K562 (cell line): ENCODE measurements at regions not wholly inside any gene's neighbourhood (a gene's known extent, or its start where the extent isn't known, plus 50 kb on each side); places are given as distances from the start of the nearest gene placed in this dataset.

Experiments used
- ATAC-seq: fragments of 200-7000 bp; cut with Tn5 transposase; 3 replicates; pipeline ENCODE4 v1.9.1; 2020; ENCODE audit warnings: moderate library complexity
- BruUV-seq: library from RNA; stranded (reverse); fragments of 400-500 nt; replicated peaks from 2 replicates; lab custom pipeline; 2021; lab: Mats Ljungman, UMichigan
- CTCF ChIA-PET: fragments of 300-600 bp; formaldehyde crosslinking; extraction: SDS; loops from one replicate; lab custom pipeline; 2021; ENCODE audit warnings: low intra/inter-chr PET ratio; lab: Yijun Ruan, JAX
- POLR2A ChIA-PET: fragments of 300-600, 350-650 bp; sonication (Branson Sonifier 250); formaldehyde crosslinking; extraction: SDS; loops from one replicate; lab custom pipeline; 2021; ENCODE audit warnings: antibody characterized with exemption, inconsistent platforms; lab: Yijun Ruan, JAX
- DNase-seq, 4 experiments: peaks; one replicate each; pipeline versions ENCODE4 v3.0.0 to v3.0.0-alpha.2; 2011 to 2018; ENCODE audit warnings: low spot score in 3 of 4, mixed read lengths in 3 of 4; ENCODE audit errors: extremely low read depth in 1 of 4
- FAIRE-seq: peaks from 2 replicates; lab custom pipeline; 2011; peaks lifted over from hg19 to GRCh38; lab: Jason Lieb, UNC
- H2AFZ ChIP-seq: 2 replicates; pipeline ENCODE4 v1.6.0; 2011; ENCODE audit warnings: low read depth, low read length, control low read depth, inconsistent platforms
- H3K27ac ChIP-seq: fragments of 200-600 bp; 3 replicates; pipeline ENCODE4 v1.8.0; 2011; ENCODE audit warnings: low read depth, mild to moderate bottlenecking, control low read depth, inconsistent platforms, low read length, moderate library complexity, mixed read lengths; ENCODE audit errors: extremely low read depth
- H3K27me3 ChIP-seq, 2 experiments: fragments of 300-600 bp in 1 of 2; 2 replicates in 1 of 2; 3 replicates in 1 of 2; pipeline versions ENCODE4 v1.6.0 to v1.8.0; 2011; ENCODE audit warnings: inconsistent platforms in 2 of 2, low read length in 2 of 2, mild to moderate bottlenecking in 1 of 2, mixed read lengths in 1 of 2, moderate library complexity in 1 of 2; ENCODE audit not compliant: control insufficient read depth in 2 of 2, insufficient read depth in 2 of 2
- H3K36me3 ChIP-seq: fragments of 300-600 bp; 3 replicates; pipeline ENCODE4 v1.8.0; 2011; ENCODE audit warnings: mild to moderate bottlenecking, low read length, inconsistent platforms; ENCODE audit not compliant: control insufficient read depth, insufficient read depth
- H3K4me1 ChIP-seq, 2 experiments: fragments of 200-600 bp in 1 of 2; replicated peaks in 1 of 2; 2 replicates in 1 of 2; 3 replicates in 1 of 2; pipeline versions ENCODE4 v1.5.1 to v1.8.0; 2011; ENCODE audit warnings: inconsistent platforms in 2 of 2, low read length in 2 of 2, mild to moderate bottlenecking in 1 of 2, mixed read lengths in 1 of 2, moderate library complexity in 1 of 2; ENCODE audit not compliant: control insufficient read depth in 2 of 2, insufficient read depth in 2 of 2
- H3K4me2 ChIP-seq: 2 replicates; pipeline ENCODE4 v1.6.1; 2011; ENCODE audit warnings: low read length, control low read depth, inconsistent platforms, mixed read lengths; ENCODE audit not compliant: insufficient read depth
- H3K4me3 ChIP-seq: fragments of 200-600 bp; sonication (generic), shearing (Covaris generic); 2 replicates; pipeline ENCODE4 v1.5.1; 2016; ENCODE audit warnings: control low read depth, inconsistent platforms
- H3K79me2 ChIP-seq: fragments of 200-600 bp; 3 replicates; pipeline ENCODE4 v1.8.0; 2011; ENCODE audit warnings: low read length, inconsistent platforms; ENCODE audit not compliant: control insufficient read depth, insufficient read depth
- H3K9ac ChIP-seq, 2 experiments: 2 replicates each; pipeline versions ENCODE4 v1.6.0 to v1.6.1; 2011; ENCODE audit warnings: low read depth in 2 of 2, low read length in 2 of 2, control low read depth in 1 of 2, inconsistent platforms in 1 of 2, mild to moderate bottlenecking in 1 of 2, mixed read lengths in 1 of 2; ENCODE audit not compliant: insufficient read depth in 1 of 2
- H3K9me1 ChIP-seq: one replicate; pipeline ENCODE4 v1.6.0; 2011; ENCODE audit warnings: inconsistent platforms, mild to moderate bottlenecking, low read length, moderate library complexity; ENCODE audit not compliant: control insufficient read depth, insufficient read depth
- H3K9me3 ChIP-seq: replicated peaks from 2 replicates; pipeline ENCODE4 v1.5.1; 2011; ENCODE audit warnings: low read depth, low read length, inconsistent platforms; ENCODE audit not compliant: control insufficient read depth, insufficient read depth
- H4K20me1 ChIP-seq: replicated peaks from 2 replicates; pipeline ENCODE4 v1.6.1; 2011; ENCODE audit warnings: low read length, inconsistent platforms, mixed read lengths; ENCODE audit not compliant: control insufficient read depth, insufficient read depth
- CC2D1A ChIP-seq: fragments of 450-650 bp; IDR thresholded peaks from 2 replicates; pipeline ENCODE4 v1.6.1; 2017; ENCODE audit warnings: mild to moderate bottlenecking
- CCNT2 ChIP-seq: IDR thresholded peaks from 2 replicates; pipeline ENCODE4 v1.6.1; 2011; ENCODE audit warnings: borderline replicate concordance, low read depth, mild to moderate bottlenecking, moderate library complexity, mixed read lengths, low read length; ENCODE audit not compliant: insufficient read length; ENCODE audit errors: extremely low read depth
- CHD1 ChIP-seq: fragments of 200-600 bp; sonication (generic); IDR thresholded peaks from one replicate; pipeline ENCODE4 v1.6.1; 2012; ENCODE audit warnings: mild to moderate bottlenecking, moderate library complexity, low read length, inconsistent platforms
- HES1 ChIP-seq: fragments of 450-650 bp; IDR thresholded peaks from 2 replicates; pipeline ENCODE4 v1.6.1; 2016; ENCODE audit warnings: low read depth, mild to moderate bottlenecking, moderate library complexity
- HLTF ChIP-seq: fragments of 450-650 bp; IDR thresholded peaks from 2 replicates; pipeline ENCODE4 v1.6.1; 2016
- KLF10 ChIP-seq: fragments of 250-450 bp; sonication (Bioruptor Pico); IDR thresholded peaks from 2 replicates; pipeline ENCODE4 v1.6.1; 2021; ENCODE audit warnings: matching md5 sums
- NCOA4 ChIP-seq: fragments of 450-650 bp; IDR thresholded peaks from 2 replicates; pipeline ENCODE4 v1.6.1; 2018; ENCODE audit warnings: mild to moderate bottlenecking; ENCODE audit not compliant: partially characterized antibody
- NFATC3 ChIP-seq: fragments of 450-650 bp; IDR thresholded peaks from 2 replicates; pipeline ENCODE4 v1.6.1; 2017; ENCODE audit warnings: mild to moderate bottlenecking
- NKRF ChIP-seq: fragments of 450-650 bp; IDR thresholded peaks from 2 replicates; pipeline ENCODE4 v1.6.1; 2016; ENCODE audit warnings: borderline replicate concordance
- RFX1 ChIP-seq: fragments of 450-650 bp; IDR thresholded peaks from 2 replicates; pipeline ENCODE4 v1.6.1; 2016; ENCODE audit warnings: mild to moderate bottlenecking, moderate library complexity
- SAFB ChIP-seq: fragments of 200-400 bp; formaldehyde crosslinking; IDR thresholded peaks from 2 replicates; pipeline ENCODE4 v1.6.1; 2017; ENCODE audit warnings: low read depth, low read length, borderline replicate concordance
- SOX6 ChIP-seq: fragments of 450-650 bp; IDR thresholded peaks from 2 replicates; pipeline ENCODE4 v1.6.1; 2014; ENCODE audit warnings: mild to moderate bottlenecking
- ZFX ChIP-seq: sonication (generic); formaldehyde crosslinking; IDR thresholded peaks from 2 replicates; pipeline ENCODE4 v1.8.0; 2022; ENCODE audit warnings: mild to moderate bottlenecking, missing genetic modification reagents, moderate library complexity
- ZNF184 ChIP-seq: sonication (generic); formaldehyde crosslinking; IDR thresholded peaks from 2 replicates; pipeline ENCODE4 v1.5.0; 2020; ENCODE audit warnings: missing genetic modification reagents
- ZNF311 ChIP-seq: fragments of 250-450 bp; sonication (Bioruptor Pico); IDR thresholded peaks from 2 replicates; pipeline ENCODE4 v1.4.0; 2020; ENCODE audit warnings: mild to moderate bottlenecking, moderate library complexity
- ZNF561 ChIP-seq: fragments of 450-650 bp; formaldehyde crosslinking; conservative IDR thresholded peaks from 2 replicates; pipeline ENCODE4 v1.4.0; 2020; ENCODE audit warnings: mild to moderate bottlenecking, moderate library complexity
- ZNF778 ChIP-seq: fragments of 450-650 bp; formaldehyde crosslinking; IDR thresholded peaks from 2 replicates; pipeline ENCODE4 v1.4.0; 2020; ENCODE audit warnings: mild to moderate bottlenecking, moderate library complexity
- ZZZ3 ChIP-seq: fragments of 450-650 bp; IDR thresholded peaks from 2 replicates; pipeline ENCODE4 v1.6.1; 2016; ENCODE audit warnings: antibody characterized with exemption, mild to moderate bottlenecking, moderate library complexity
- WGBS: fragments of 100-300 bp; shearing (Covaris generic); methylation state at CpG from one replicate; pipeline ENCODE4 v1.1.6; 2016; ENCODE audit warnings: low coverage, mixed read lengths; ENCODE audit not compliant: insufficient coverage; ENCODE audit errors: missing lambda C conversion rate; 5-methylcytosine and 5-hydroxymethylcytosine counted together
- in situ Hi-C: fragments of 300-500 bp; cut with MboI; formaldehyde crosslinking; loops from 4 replicates; pipeline ENCODE4 v1.15.0; 2018; ENCODE audit warnings: inconsistent platforms, mixed read lengths
- intact Hi-C: fragments of 100-400 bp; cut with micrococcal nuclease; formaldehyde crosslinking; loops from 2 replicates; pipeline ENCODE4 v1.14.2; 2022

- Histone ChIP-seq H3K9ac (no peak overlapping the region), H3K27ac (no peak overlapping the region), H3K36me3 (no peaks in the 10 kb centered on the region), H3K4me3 (no peak overlapping the region), H3K79me2 (no peaks in the 10 kb centered on the region), H3K27me3 (no peaks in the 10 kb centered on the region), H2AFZ (no peak overlapping the region), H3K4me2 (no peak overlapping the region), H3K4me1 (no peaks in the 10 kb centered on the region), H4K20me1 (no peaks in the 10 kb centered on the region), H3K9me1 (no peaks in the 10 kb centered on the region), H3K9me3 (no peaks in the 10 kb centered on the region)
- BruUV-seq, result no TSS peak
- no peak for ATAC-seq
- intact Hi-C loops, result no loop called here
- TF ChIP-seq KLF10 (CRISPR knock-in tag) (no peak), HLTF (no peak), SAFB (no peak), ZNF561 (CRISPR knock-in tag) (no peak), SOX6 (no peak), HES1 (no peak)
- DNase-seq, result no peak
- POLR2A ChIA-PET, result no interaction called here
- CTCF ChIA-PET, result no interaction called here
- WGBS, result under 1% methylated on average over 6 of the region's 6 CpGs
- no peak for FAIRE-seq
- in situ Hi-C loops, result no loop called here
Observed at GRCh38 chr4:62740296-62740695, 1540.2 kb downstream of the ADGRL3 start.

GRCh38 chr4:62717154-62717553, 1517.0 kb downstream of the ADGRL3 start:
- POLR2A ChIA-PET, result no interaction called here
- WGBS, result 0% methylated on average over 2 of the region's 2 CpGs
- Histone ChIP-seq H2AFZ (no peak overlapping the region), H3K9me3 (no peaks in the 10 kb centered on the region; the same call in none of the 2 replicates), H3K79me2 (no peaks in the 10 kb centered on the region), H3K36me3 (no peaks in the 10 kb centered on the region), H3K27ac (no peak overlapping the region), H4K20me1 (no peaks in the 10 kb centered on the region), H3K4me1 (no peaks in the 10 kb centered on the region), H3K27me3 (no peaks in the 10 kb centered on the region), H3K4me2 (no peak overlapping the region), H3K4me3 (no peak overlapping the region), H3K9me1 (no peaks in the 10 kb centered on the region), H3K9ac (no peak overlapping the region)
- in situ Hi-C loops, result no loop called here
- no peak for FAIRE-seq
- BruUV-seq, result no TSS peak
- no peak for ATAC-seq
- CTCF ChIA-PET, result no interaction called here
- no peak for DNase-seq
- intact Hi-C loops, result no loop called here
- TF ChIP-seq RFX1 (no peak), ZZZ3 (no peak), NKRF (no peak), ZNF311 (CRISPR knock-in tag) (no peak), ZFX (no peak), ZNF778 (CRISPR knock-in tag) (no peak), CHD1 (no peak), NCOA4 (no peak), NFATC3 (no peak), CCNT2 (no peak), CC2D1A (no peak), ZNF184 (no peak)
